Lung (tissue), 11 donors: ENCODE measurements at regions not wholly inside any gene's neighbourhood (a gene's known extent, or its start where the extent isn't known, plus 50 kb on each side); places are given as distances from the start of the nearest gene placed in this dataset.

Source experiments
- ATAC-seq: fragments of 200-7000 bp; cut with Tn5 transposase; one replicate; pipeline ENCODE4 v1.9.1; 2020; ENCODE audit warnings: moderate number of reproducible peaks; ENCODE audit not compliant: insufficient read depth, low FRiP score
- DNase-seq, 3 donors: peaks; one replicate each; pipeline ENCODE4 v3.0.0-alpha.2; 2013 to 2017
- H3K27ac ChIP-seq, 2 donors: one replicate each; pipeline ENCODE4 v1.5.1; 2013; ENCODE audit warnings: mild to moderate bottlenecking in 2 of 2, moderate library complexity in 2 of 2, control low read depth in 1 of 2, inconsistent platforms in 1 of 2, low read depth in 1 of 2, low read length in 1 of 2
- H3K27me3 ChIP-seq, 3 donors: one replicate each; pipeline ENCODE4 v1.5.1; 2013; ENCODE audit warnings: low read length in 2 of 3; ENCODE audit not compliant: control insufficient read depth in 3 of 3, insufficient read depth in 3 of 3
- H3K36me3 ChIP-seq, 4 donors: one replicate each; pipeline ENCODE4 v1.5.1; 2013; ENCODE audit warnings: low read length in 4 of 4, mild to moderate bottlenecking in 1 of 4, moderate library complexity in 1 of 4; ENCODE audit not compliant: control insufficient read depth in 4 of 4, insufficient read depth in 4 of 4
- H3K4me1 ChIP-seq, 5 donors: one replicate each; pipeline ENCODE4 v1.5.1; 2013; ENCODE audit warnings: low read length in 5 of 5, mild to moderate bottlenecking in 2 of 5, moderate library complexity in 1 of 5; ENCODE audit not compliant: control insufficient read depth in 5 of 5, insufficient read depth in 5 of 5
- H3K4me3 ChIP-seq: one replicate; pipeline ENCODE4 v1.5.1; 2013; ENCODE audit warnings: mild to moderate bottlenecking, control low read depth, moderate library complexity
- H3K9ac ChIP-seq, 2 donors: one replicate each; pipeline ENCODE4 v1.5.1; 2013; ENCODE audit warnings: low read length in 2 of 2, control low read depth in 1 of 2; ENCODE audit not compliant: insufficient read depth in 1 of 2
- H3K9me3 ChIP-seq, 4 donors: one replicate each; pipeline ENCODE4 v1.5.1; 2013; ENCODE audit warnings: low read length in 3 of 4, mild to moderate bottlenecking in 1 of 4, moderate library complexity in 1 of 4; ENCODE audit not compliant: control insufficient read depth in 4 of 4, insufficient read depth in 3 of 4
- CTCF ChIP-seq: IDR thresholded peaks from 2 replicates; pipeline ENCODE4 v1.5.1; 2012; ENCODE audit warnings: mild to moderate bottlenecking; ENCODE audit errors: control extremely low read depth, extremely low read depth
- WGBS, 2 donors: extraction: QIAGEN DNeasy Blood & Tissue Kit; methylation state at CpG; one replicate each; pipeline ENCODE4 v1.1.7; 2013; 5-methylcytosine and 5-hydroxymethylcytosine counted together
- donor health status: control.
- donor health status: control.
- donor health status: Bipolar disorder and iron deficiency.
- donor health status: healthy.
- donor health status: DM: yes; HTN: yes; CAD: no.

DNA sequence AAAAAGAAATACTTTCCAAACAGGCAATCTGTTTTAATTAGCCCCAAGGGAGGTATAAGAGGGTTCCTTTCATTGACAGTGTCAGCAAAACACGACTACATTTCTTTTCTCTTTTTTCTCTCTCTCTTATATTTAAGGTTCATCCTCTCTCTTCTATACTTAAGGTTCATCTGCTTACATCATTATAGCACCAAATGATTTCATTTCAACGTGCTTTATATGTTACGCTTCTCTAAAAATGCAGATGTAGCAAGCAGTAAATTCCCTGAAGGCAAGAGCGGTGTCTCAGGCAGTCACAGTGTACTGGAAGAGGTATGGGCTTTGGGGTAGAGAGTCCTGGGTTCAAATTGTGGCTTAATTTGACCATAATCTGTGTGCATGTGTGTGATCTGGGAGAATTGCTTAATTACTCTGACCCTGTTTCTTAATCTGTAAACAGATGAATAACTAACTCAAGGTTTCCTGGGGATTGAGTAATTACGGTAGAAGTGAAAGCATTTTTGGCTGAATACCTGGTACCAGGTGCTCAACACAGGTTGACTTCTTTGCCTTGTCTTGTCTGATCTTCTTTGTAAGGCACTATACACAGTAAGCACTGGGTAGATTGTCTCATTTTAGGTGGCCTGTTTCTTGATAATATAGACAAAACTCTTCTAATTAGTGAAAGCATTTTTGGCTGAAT is 180.8 kb downstream of the SPRY1 start:
- Histone ChIP-seq H3K9me3 (peaks cover 0 to 6% (median 2%) of the 10 kb centered on the region in 4 donors), H3K9ac (no peak overlapping the region), H3K27me3 (no peaks in the 10 kb centered on the region), H3K4me1 (no peaks in the 10 kb centered on the region), H3K27ac (no peak overlapping the region), H3K36me3 (no peaks in the 10 kb centered on the region), H3K4me3 (no peak overlapping the region)
- DNase-seq (no peak), ATAC-seq (no peak)
- no peak for TF ChIP-seq CTCF
- WGBS, 2 donors = 82 to 83% methylated on average over 5 of the region's 5 CpGs

GRCh38 chr4:123578276-123579029 is 181.9 kb downstream of the SPRY1 start:
- no peak overlapping the region for H3K27ac ChIP-seq
- no peaks in the 10 kb centered on the region for H3K27me3 ChIP-seq
- WGBS, 2 donors = 86 to 93% methylated on average over 3 of the region's 3 CpGs
- no peak for TF ChIP-seq CTCF
- H3K9ac ChIP-seq = no peak overlapping the region
- H3K4me3 ChIP-seq = no peak overlapping the region
- no peaks in the 10 kb centered on the region for H3K36me3 ChIP-seq
- H3K9me3 ChIP-seq = peaks cover 0 to 6% (median 2%) of the 10 kb centered on the region in 4 donors
- no peaks in the 10 kb centered on the region for H3K4me1 ChIP-seq
- ATAC-seq (no peak), DNase-seq (no peak)

- no peaks in the 10 kb centered on the region for H3K36me3 ChIP-seq
- peaks cover 0 to 6% (median 2%) of the 10 kb centered on the region in 4 donors for H3K9me3 ChIP-seq
- H3K4me1 ChIP-seq = no peaks in the 10 kb centered on the region
- 89 to 91% methylated on average over 2 of the region's 2 CpGs for WGBS, 2 donors
- H3K4me3 ChIP-seq = no peak overlapping the region
- TF ChIP-seq CTCF = no peak
- no peak overlapping the region for H3K27ac ChIP-seq
- ATAC-seq (no peak), DNase-seq (no peak)
- H3K9ac ChIP-seq = no peak overlapping the region
- H3K27me3 ChIP-seq = no peaks in the 10 kb centered on the region
These were observed 183.4 kb downstream of the SPRY1 start for GRCh38 chr4:123579961-123580360.
